ENCODE measurements at regions not wholly inside any gene's neighbourhood (a gene's known extent, or its start where the extent isn't known, plus 50 kb on each side); places are given as distances from the start of the nearest gene placed in this dataset.

- TF ChIP-seq CTCF (IDR thresholded peaks at IDR 0.05): no peak
- Mint-ChIP-seq H3K4me1 (ENCODE audit: low read depth) (no peaks in the 10 kb centered on the region), H3K4me3 (no peak overlapping the region), H3K9me3 (peaks cover 62% of the 10 kb centered on the region), H3K27ac (no peak overlapping the region), H3K27me3 (ENCODE audit: insufficient read depth) (no peaks in the 10 kb centered on the region), H3K36me3 (ENCODE audit: low read depth) (no peaks in the 10 kb centered on the region)
- DNase-seq: no peak
Observed at GRCh38 chr7:145862212-145862611, 254.4 kb upstream of the CNTNAP2 start.

- no peaks in the 10 kb centered on the region for H3K4me1 Mint-ChIP-seq (ENCODE audit: low read depth)
Observed at GRCh38 chr7:145860809-145861208, 255.8 kb upstream of the CNTNAP2 start.

GRCh38 chr7:145850636-145851035 lies 266.0 kb upstream of the CNTNAP2 start:
- Mint-ChIP-seq H3K9me3 (peaks cover 28% of the 10 kb centered on the region), H3K4me1 (ENCODE audit: low read depth) (no peaks in the 10 kb centered on the region), H3K27me3 (ENCODE audit: insufficient read depth) (no peaks in the 10 kb centered on the region), H3K36me3 (ENCODE audit: low read depth) (no peaks in the 10 kb centered on the region), H3K4me3 (no peak overlapping the region), H3K27ac (no peak overlapping the region)
- no peak for DNase-seq
- TF ChIP-seq CTCF (IDR thresholded peaks at IDR 0.05): no peak

More at GRCh38 chr7:145860809-145861208, 255.8 kb upstream of the CNTNAP2 start:
- Mint-ChIP-seq H3K4me3 (no peak overlapping the region), H3K36me3 (ENCODE audit: low read depth) (no peaks in the 10 kb centered on the region), H3K27ac (no peak overlapping the region), H3K9me3 (peaks cover 59% of the 10 kb centered on the region), H3K27me3 (ENCODE audit: insufficient read depth) (no peaks in the 10 kb centered on the region)
- no peak for DNase-seq
- no peak for TF ChIP-seq CTCF (IDR thresholded peaks at IDR 0.05)

GRCh38 chr7:145848691-145849090 lies 267.9 kb upstream of the CNTNAP2 start:
- no peak for DNase-seq
- Mint-ChIP-seq H3K27ac (no peak overlapping the region), H3K4me1 (ENCODE audit: low read depth) (no peaks in the 10 kb centered on the region), H3K36me3 (ENCODE audit: low read depth) (no peaks in the 10 kb centered on the region), H3K27me3 (ENCODE audit: insufficient read depth) (no peaks in the 10 kb centered on the region), H3K9me3 (peaks cover 34% of the 10 kb centered on the region), H3K4me3 (no peak overlapping the region)
- no peak for TF ChIP-seq CTCF (IDR thresholded peaks at IDR 0.05)

GRCh38 chr7:145845345-145845744 lies 271.3 kb upstream of the CNTNAP2 start:
- Mint-ChIP-seq H3K9me3 (peaks cover 41% of the 10 kb centered on the region), H3K4me1 (ENCODE audit: low read depth) (no peaks in the 10 kb centered on the region), H3K27ac (no peak overlapping the region), H3K36me3 (ENCODE audit: low read depth) (no peaks in the 10 kb centered on the region), H3K27me3 (ENCODE audit: insufficient read depth) (no peaks in the 10 kb centered on the region), H3K4me3 (no peak overlapping the region)
- no peak for TF ChIP-seq CTCF (IDR thresholded peaks at IDR 0.05)
- no peak for DNase-seq

- Mint-ChIP-seq H3K4me1 (ENCODE audit: low read depth) (no peaks in the 10 kb centered on the region), H3K9me3 (peaks cover 35% of the 10 kb centered on the region), H3K4me3 (no peak overlapping the region), H3K27ac (no peak overlapping the region), H3K36me3 (ENCODE audit: low read depth) (no peaks in the 10 kb centered on the region), H3K27me3 (ENCODE audit: insufficient read depth) (no peaks in the 10 kb centered on the region)
- no peak for DNase-seq
- TF ChIP-seq CTCF (IDR thresholded peaks at IDR 0.05): no peak
Observed at GRCh38 chr7:145839814-145840213, 276.8 kb upstream of the CNTNAP2 start.

Data from HFFc6 (cell line).